ENCODE measurements at regions not wholly inside any gene's neighbourhood (a gene's known extent, or its start where the extent isn't known, plus 50 kb on each side); places are given as distances from the start of the nearest gene placed in this dataset.

DNA sequence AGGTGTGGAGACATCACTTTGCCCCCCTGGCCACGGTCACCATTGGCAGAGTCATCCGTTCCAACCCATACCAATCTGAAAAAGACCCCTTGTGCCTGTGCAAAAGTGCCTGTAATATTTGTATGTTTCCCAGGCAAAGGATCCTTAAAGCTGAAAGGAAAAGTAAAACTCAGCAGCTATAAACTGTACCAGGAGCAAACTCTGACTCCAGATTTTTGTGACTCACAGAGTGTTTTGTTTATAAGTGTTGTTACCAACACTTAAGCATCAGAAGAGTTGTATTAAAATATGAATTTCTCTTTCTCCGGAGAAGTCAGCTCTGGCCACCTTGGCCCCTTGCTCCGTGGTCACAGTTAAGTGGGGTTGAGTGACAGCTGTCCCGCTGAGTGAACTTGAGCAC lies 75.9 kb downstream of the IRX6 start:
- Histone ChIP-seq H2AFZ (ENCODE audit: low read depth, low read length, poor library complexity, severe bottlenecking) (no peak overlapping the region), H3K4me1 (ENCODE audit: control insufficient read depth in 1 of 2, insufficient read depth in 2 of 2, low read length in 2 of 2) (no peaks in the 10 kb centered on the region), H3K4me3 (replicated peaks in 1 of 2; ENCODE audit: low read depth in 1 of 2, low read length in 2 of 2) (no peak overlapping the region), H3K9me2 (ENCODE audit: insufficient read depth) (no peaks in the 10 kb centered on the region), H3K27me3 (ENCODE audit: insufficient read depth, low read length) (peaks cover 49% of the 10 kb centered on the region), H3K36me3 (ENCODE audit: control insufficient read depth in 1 of 2, insufficient read depth in 2 of 2, low read length in 2 of 2) (no peaks in the 10 kb centered on the region), H4K20me1 (ENCODE audit: insufficient read depth) (no peaks in the 10 kb centered on the region), H3K27ac (ENCODE audit: low read depth, low read length) (no peak overlapping the region), H3K79me2 (ENCODE audit: insufficient read depth, low read length) (no peaks in the 10 kb centered on the region), H3K4me2 (ENCODE audit: low read length) (no peak overlapping the region), H3K9me3 (ENCODE audit: control insufficient read depth in 1 of 2, insufficient read depth in 1 of 2, low read depth in 1 of 2, low read length in 2 of 2) (no peaks in the 10 kb centered on the region), H3K9ac (ENCODE audit: low read length) (no peak overlapping the region)
- TF ChIP-seq YY1 (IDR thresholded peaks at IDR 0.05; ENCODE audit: extremely low read depth, insufficient replicate concordance, low read depth, low read length) (no peak), CBX3 (IDR thresholded peaks at IDR 0.05; ENCODE audit: low read depth) (no peak), TCF7L2 (IDR thresholded peaks at IDR 0.05; ENCODE audit: borderline replicate concordance, extremely low read depth, insufficient read depth, insufficient read length) (no peak), JUND (IDR thresholded peaks at IDR 0.05) (no peak), SIN3A (IDR thresholded peaks at IDR 0.05; ENCODE audit: low read depth) (no peak), RAD21 (IDR thresholded peaks at IDR 0.05; ENCODE audit: low read depth) (no peak), FOSL1 (IDR thresholded peaks at IDR 0.05; ENCODE audit: low read depth) (no peak), SRF (IDR thresholded peaks at IDR 0.05; ENCODE audit: low read depth) (no peak), ZFX (IDR thresholded peaks at IDR 0.05) (no peak), EZH2 (IDR thresholded peaks at IDR 0.05) (no peak), CEBPB (IDR thresholded peaks at IDR 0.05; ENCODE audit: low read depth) (no peak), EZH2phosphoT487 (IDR thresholded peaks at IDR 0.05; ENCODE audit: borderline replicate concordance) (no peak)
- TF ChIP-seq, protein P1, sequence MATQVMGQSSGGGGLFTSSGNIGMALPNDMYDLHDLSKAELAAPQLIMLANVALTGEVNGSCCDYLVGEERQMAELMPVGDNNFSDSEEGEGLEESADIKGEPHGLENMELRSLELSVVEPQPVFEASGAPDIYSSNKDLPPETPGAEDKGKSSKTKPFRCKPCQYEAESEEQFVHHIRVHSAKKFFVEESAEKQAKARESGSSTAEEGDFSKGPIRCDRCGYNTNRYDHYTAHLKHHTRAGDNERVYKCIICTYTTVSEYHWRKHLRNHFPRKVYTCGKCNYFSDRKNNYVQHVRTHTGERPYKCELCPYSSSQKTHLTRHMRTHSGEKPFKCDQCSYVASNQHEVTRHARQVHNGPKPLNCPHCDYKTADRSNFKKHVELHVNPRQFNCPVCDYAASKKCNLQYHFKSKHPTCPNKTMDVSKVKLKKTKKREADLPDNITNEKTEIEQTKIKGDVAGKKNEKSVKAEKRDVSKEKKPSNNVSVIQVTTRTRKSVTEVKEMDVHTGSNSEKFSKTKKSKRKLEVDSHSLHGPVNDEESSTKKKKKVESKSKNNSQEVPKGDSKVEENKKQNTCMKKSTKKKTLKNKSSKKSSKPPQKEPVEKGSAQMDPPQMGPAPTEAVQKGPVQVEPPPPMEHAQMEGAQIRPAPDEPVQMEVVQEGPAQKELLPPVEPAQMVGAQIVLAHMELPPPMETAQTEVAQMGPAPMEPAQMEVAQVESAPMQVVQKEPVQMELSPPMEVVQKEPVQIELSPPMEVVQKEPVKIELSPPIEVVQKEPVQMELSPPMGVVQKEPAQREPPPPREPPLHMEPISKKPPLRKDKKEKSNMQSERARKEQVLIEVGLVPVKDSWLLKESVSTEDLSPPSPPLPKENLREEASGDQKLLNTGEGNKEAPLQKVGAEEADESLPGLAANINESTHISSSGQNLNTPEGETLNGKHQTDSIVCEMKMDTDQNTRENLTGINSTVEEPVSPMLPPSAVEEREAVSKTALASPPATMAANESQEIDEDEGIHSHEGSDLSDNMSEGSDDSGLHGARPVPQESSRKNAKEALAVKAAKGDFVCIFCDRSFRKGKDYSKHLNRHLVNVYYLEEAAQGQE (IDR thresholded peaks at IDR 0.05; ENCODE audit: low read depth), result no peak
- TF ChIP-seq, protein P2, sequence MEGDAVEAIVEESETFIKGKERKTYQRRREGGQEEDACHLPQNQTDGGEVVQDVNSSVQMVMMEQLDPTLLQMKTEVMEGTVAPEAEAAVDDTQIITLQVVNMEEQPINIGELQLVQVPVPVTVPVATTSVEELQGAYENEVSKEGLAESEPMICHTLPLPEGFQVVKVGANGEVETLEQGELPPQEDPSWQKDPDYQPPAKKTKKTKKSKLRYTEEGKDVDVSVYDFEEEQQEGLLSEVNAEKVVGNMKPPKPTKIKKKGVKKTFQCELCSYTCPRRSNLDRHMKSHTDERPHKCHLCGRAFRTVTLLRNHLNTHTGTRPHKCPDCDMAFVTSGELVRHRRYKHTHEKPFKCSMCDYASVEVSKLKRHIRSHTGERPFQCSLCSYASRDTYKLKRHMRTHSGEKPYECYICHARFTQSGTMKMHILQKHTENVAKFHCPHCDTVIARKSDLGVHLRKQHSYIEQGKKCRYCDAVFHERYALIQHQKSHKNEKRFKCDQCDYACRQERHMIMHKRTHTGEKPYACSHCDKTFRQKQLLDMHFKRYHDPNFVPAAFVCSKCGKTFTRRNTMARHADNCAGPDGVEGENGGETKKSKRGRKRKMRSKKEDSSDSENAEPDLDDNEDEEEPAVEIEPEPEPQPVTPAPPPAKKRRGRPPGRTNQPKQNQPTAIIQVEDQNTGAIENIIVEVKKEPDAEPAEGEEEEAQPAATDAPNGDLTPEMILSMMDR (IDR thresholded peaks at IDR 0.05 in 2 of 3, conservative IDR thresholded peaks at IDR 0.05 in 1 of 3; ENCODE audit: borderline replicate concordance in 1 of 3, insufficient read depth in 1 of 3, low read depth in 2 of 3, low read length in 2 of 3), result no peak
- TF ChIP-seq, protein P3, sequence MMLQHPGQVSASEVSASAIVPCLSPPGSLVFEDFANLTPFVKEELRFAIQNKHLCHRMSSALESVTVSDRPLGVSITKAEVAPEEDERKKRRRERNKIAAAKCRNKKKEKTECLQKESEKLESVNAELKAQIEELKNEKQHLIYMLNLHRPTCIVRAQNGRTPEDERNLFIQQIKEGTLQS (IDR thresholded peaks at IDR 0.05), result no peak
- ChIA-PET RAD21 (ENCODE audit: low non-redundant PET in 1 of 2, low total read pairs in 2 of 2, uncharacterized antibody in 2 of 2, unreplicated experiment in 2 of 2) (no interaction called here), POLR2A (no interaction called here), CTCF (no interaction called here)
- intact Hi-C loops (cut with micrococcal nuclease), result no loop called here
- BruUV-seq (replicated peaks), result no TSS peak
- ATAC-seq (no peak), DNase-seq (ENCODE audit: low read depth, low spot score) (no peak)
